H9 (cell line): ENCODE measurements at regions not wholly inside any gene's neighbourhood (a gene's known extent, or its start where the extent isn't known, plus 50 kb on each side); places are given as distances from the start of the nearest gene placed in this dataset.

ENCODE experiments used
- DNase-seq: peaks from one replicate; pipeline ENCODE4 v3.0.0-alpha.2; 2017
- H2AFZ ChIP-seq: one replicate; pipeline ENCODE4 v1.6.1; 2013; ENCODE audit warnings: mild to moderate bottlenecking, low read length, control low read depth, moderate library complexity
- H2AK5ac ChIP-seq: 2 replicates; pipeline ENCODE4 v1.6.1; 2013; ENCODE audit warnings: low read length, control low read depth, mixed read lengths; ENCODE audit not compliant: insufficient read length
- H2BK120ac ChIP-seq: one replicate; pipeline ENCODE4 v1.6.1; 2013; ENCODE audit warnings: low read depth, mild to moderate bottlenecking, low read length, control low read depth, inconsistent platforms; ENCODE audit not compliant: poor library complexity, severe bottlenecking
- H2BK12ac ChIP-seq: 2 replicates; pipeline ENCODE4 v1.6.1; 2013; ENCODE audit warnings: low read length, control low read depth, mixed read lengths, low read depth; ENCODE audit not compliant: insufficient read length
- H2BK15ac ChIP-seq: 2 replicates; pipeline ENCODE4 v1.6.1; 2013; ENCODE audit warnings: low read depth, low read length, control low read depth
- H2BK20ac ChIP-seq: one replicate; pipeline ENCODE4 v1.6.1; 2013; ENCODE audit warnings: low read depth, mild to moderate bottlenecking, low read length, control low read depth, inconsistent platforms; ENCODE audit not compliant: poor library complexity, severe bottlenecking
- H2BK5ac ChIP-seq: 2 replicates; pipeline ENCODE4 v1.6.1; 2013; ENCODE audit warnings: low read length, control low read depth, mixed read lengths; ENCODE audit not compliant: insufficient read length
- H3K14ac ChIP-seq: 2 replicates; pipeline ENCODE4 v1.6.1; 2013; ENCODE audit warnings: low read length, control low read depth; ENCODE audit not compliant: insufficient read depth
- H3K18ac ChIP-seq: 2 replicates; pipeline ENCODE4 v1.6.1; 2013; ENCODE audit warnings: low read depth, mild to moderate bottlenecking, mixed read lengths, low read length, control low read depth; ENCODE audit not compliant: insufficient read length
- H3K23ac ChIP-seq: 2 replicates; pipeline ENCODE4 v1.6.1; 2013; ENCODE audit warnings: low read length, control low read depth, mixed read lengths, low read depth; ENCODE audit not compliant: insufficient read length
- H3K23me2 ChIP-seq: 2 replicates; pipeline ENCODE4 v1.6.1; 2013; ENCODE audit warnings: low read depth, mild to moderate bottlenecking, mixed read lengths, low read length, control low read depth; ENCODE audit not compliant: insufficient read length, poor library complexity, severe bottlenecking
- H3K27ac ChIP-seq: 2 replicates; pipeline ENCODE4 v1.5.1; 2013; ENCODE audit warnings: low read length, control low read depth, mixed read lengths, low read depth; ENCODE audit not compliant: insufficient read length
- H3K27me3 ChIP-seq: 2 replicates; pipeline ENCODE4 v1.6.1; 2013; ENCODE audit warnings: low read length, control low read depth, inconsistent platforms; ENCODE audit not compliant: insufficient read depth
- H3K4ac ChIP-seq: 2 replicates; pipeline ENCODE4 v1.6.1; 2013; ENCODE audit warnings: low read depth, mild to moderate bottlenecking, control low read depth, inconsistent platforms, low read length, moderate library complexity
- H3K4me1 ChIP-seq: 2 replicates; pipeline ENCODE4 v1.6.1; 2013; ENCODE audit warnings: low read length, control low read depth, inconsistent platforms; ENCODE audit not compliant: insufficient read depth
- H3K4me2 ChIP-seq: 2 replicates; pipeline ENCODE4 v1.6.1; 2013; ENCODE audit warnings: low read length, control low read depth, mixed read lengths; ENCODE audit not compliant: insufficient read length, insufficient read depth
- H3K56ac ChIP-seq: 2 replicates; pipeline ENCODE4 v1.6.1; 2013; ENCODE audit warnings: low read depth, mild to moderate bottlenecking, mixed read lengths, low read length, control low read depth; ENCODE audit not compliant: insufficient read length
- H3K79me1 ChIP-seq: 2 replicates; pipeline ENCODE4 v1.6.1; 2013; ENCODE audit warnings: low read depth, mild to moderate bottlenecking, moderate library complexity, low read length, control low read depth, inconsistent platforms; ENCODE audit not compliant: insufficient read depth, poor library complexity, severe bottlenecking
- H3K79me2 ChIP-seq: 2 replicates; pipeline ENCODE4 v1.6.1; 2013; ENCODE audit warnings: low read length, control low read depth, inconsistent platforms; ENCODE audit not compliant: insufficient read depth
- H3K9ac ChIP-seq: 2 replicates; pipeline ENCODE4 v1.6.1; 2013; ENCODE audit warnings: low read length, control low read depth, mixed read lengths; ENCODE audit not compliant: insufficient read length; ENCODE audit errors: extremely low read depth
- H3K9me3 ChIP-seq: one replicate; pipeline ENCODE4 v1.6.1; 2013; ENCODE audit warnings: low read depth, low read length, inconsistent platforms; ENCODE audit not compliant: control insufficient read depth
- H3T11ph ChIP-seq: one replicate; pipeline ENCODE4 v1.6.1; 2013; ENCODE audit warnings: mild to moderate bottlenecking, low read length, control low read depth, inconsistent platforms
- H4K20me1 ChIP-seq: one replicate; pipeline ENCODE4 v1.6.1; 2013; ENCODE audit not compliant: control insufficient read depth, insufficient read length, insufficient read depth
- H4K5ac ChIP-seq: 2 replicates; pipeline ENCODE4 v1.6.1; 2013; ENCODE audit warnings: low read depth, mild to moderate bottlenecking, mixed read lengths, low read length, control low read depth; ENCODE audit not compliant: insufficient read length
- H4K8ac ChIP-seq: replicated peaks from 2 replicates; pipeline ENCODE4 v1.6.1; 2013; ENCODE audit warnings: low read length, control low read depth, mixed read lengths, low read depth; ENCODE audit not compliant: insufficient read length
- H4K91ac ChIP-seq: 2 replicates; pipeline ENCODE4 v1.6.1; 2013; ENCODE audit warnings: low read depth, mild to moderate bottlenecking, moderate library complexity, mixed read lengths, low read length, control low read depth; ENCODE audit not compliant: insufficient read length
- H3K27ac Mint-ChIP-seq, 3 experiments: 2 replicates in 2 of 3; 3 replicates in 1 of 3; pipeline ENCODE4 v1.8.0; 2020 to 2021; ENCODE audit warnings: mixed read lengths in 3 of 3, mild to moderate bottlenecking in 1 of 3, moderate library complexity in 1 of 3
- H3K27me3 Mint-ChIP-seq: 2 replicates; pipeline ENCODE4 v1.8.0; 2021; ENCODE audit warnings: low read depth, mild to moderate bottlenecking, moderate library complexity, mixed read lengths
- H3K36me3 Mint-ChIP-seq, 3 experiments: 2 replicates in 2 of 3; 3 replicates in 1 of 3; pipeline ENCODE4 v1.8.0; 2020 to 2021; ENCODE audit warnings: low read depth in 3 of 3, mixed read lengths in 3 of 3; ENCODE audit not compliant: insufficient read depth in 1 of 3
- H3K4me1 Mint-ChIP-seq, 2 experiments: 2 replicates each; pipeline ENCODE4 v1.8.0; 2020; ENCODE audit warnings: mixed read lengths in 2 of 2
- H3K4me3 Mint-ChIP-seq, 2 experiments: 2 replicates in 1 of 2; 3 replicates in 1 of 2; pipeline ENCODE4 v1.8.0; 2020 to 2021; ENCODE audit warnings: mild to moderate bottlenecking in 2 of 2, mixed read lengths in 2 of 2, moderate library complexity in 1 of 2
- H3K9me3 Mint-ChIP-seq, 2 experiments: 2 replicates in 1 of 2; 3 replicates in 1 of 2; pipeline ENCODE4 v1.8.0; 2020; ENCODE audit warnings: mild to moderate bottlenecking in 2 of 2, mixed read lengths in 2 of 2, moderate library complexity in 1 of 2
- CTCF ChIP-seq: fragments of 200-600 bp; sonication (generic); conservative IDR thresholded peaks from 3 replicates; pipeline ENCODE4 v1.8.0; 2021; ENCODE audit warnings: antibody characterized with exemption, mild to moderate bottlenecking
- WGBS: extraction: QIAGEN DNeasy Blood & Tissue Kit; methylation state at CpG from one replicate; pipeline ENCODE4 v1.1.7; 2013; ENCODE audit warnings: missing lambda C conversion rate, low lambda C conversion rate, mixed read lengths; ENCODE audit not compliant: insufficient read length; ENCODE audit errors: extremely low coverage; 5-methylcytosine and 5-hydroxymethylcytosine counted together

- Histone ChIP-seq H3K79me1 (no peaks in the 10 kb centered on the region), H3K4me1 (no peaks in the 10 kb centered on the region), H2AK5ac (no peak overlapping the region), H3K79me2 (no peaks in the 10 kb centered on the region), H2BK20ac (no peak overlapping the region), H3K14ac (no peak overlapping the region), H3K4me2 (no peak overlapping the region), H4K20me1 (no peaks in the 10 kb centered on the region), H3K23ac (no peak overlapping the region), H4K8ac (no peak overlapping the region), H2BK12ac (no peak overlapping the region), H3K4ac (no peak overlapping the region), H4K5ac (no peak overlapping the region), H2BK5ac (no peak overlapping the region), H4K91ac (no peak overlapping the region), H3K27me3 (no peaks in the 10 kb centered on the region), H3K23me2 (no peaks in the 10 kb centered on the region), H3K56ac (no peak overlapping the region), H2AFZ (no peak overlapping the region), H2BK15ac (no peak overlapping the region), H3K9ac (no peak overlapping the region), H2BK120ac (no peak overlapping the region), H3T11ph (no peak overlapping the region), H3K27ac (no peak overlapping the region), H3K18ac (no peak overlapping the region), H3K9me3 (no peaks in the 10 kb centered on the region)
- WGBS = no CpG with 5 or more reads among the region's 1 CpG
- no peak overlapping the region for H3K4me3 Mint-ChIP-seq
- H3K27ac Mint-ChIP-seq = no peak overlapping the region
- TF ChIP-seq CTCF = no peak
- no peaks in the 10 kb centered on the region for H3K36me3 Mint-ChIP-seq
- no peaks in the 10 kb centered on the region for H3K9me3 Mint-ChIP-seq
- no peak for DNase-seq
- peaks cover 2% of the 10 kb centered on the region; the same call in 1 of the 2 replicates for H3K27me3 Mint-ChIP-seq
- peaks cover 10 to 12% of the 10 kb centered on the region in 2 experiments for H3K4me1 Mint-ChIP-seq
These were observed 81.8 kb upstream of the PLXNA2 start for GRCh38 chr1:208326033-208326432.
